GM18870 (cell line): ENCODE measurements at regions not wholly inside any gene's neighbourhood (a gene's known extent, or its start where the extent isn't known, plus 50 kb on each side); places are given as distances from the start of the nearest gene placed in this dataset.
"Not testable (repeated sequence)": the region's sequence is repeated elsewhere in the genome, so short reads cannot be mapped to it uniquely, and the experiment has no call there.

Experiments
- ATAC-seq: cut with Tn5 transposase; IDR thresholded peaks from one replicate; pipeline ENCODE4 v1.9.1; 2021; ENCODE audit warnings: moderate library complexity; ENCODE audit not compliant: unreplicated experiment

GRCh38 chr14:30417121-30417520 lies 141.8 kb upstream of the G2E3 start:
- ATAC-seq, result no peak

- ATAC-seq, result no peak
Observed at GRCh38 chr14:30417999-30418398, 141.0 kb upstream of the G2E3 start.

- no peak for ATAC-seq
Observed at GRCh38 chr14:30419037-30419436, 139.9 kb upstream of the G2E3 start.

DNA sequence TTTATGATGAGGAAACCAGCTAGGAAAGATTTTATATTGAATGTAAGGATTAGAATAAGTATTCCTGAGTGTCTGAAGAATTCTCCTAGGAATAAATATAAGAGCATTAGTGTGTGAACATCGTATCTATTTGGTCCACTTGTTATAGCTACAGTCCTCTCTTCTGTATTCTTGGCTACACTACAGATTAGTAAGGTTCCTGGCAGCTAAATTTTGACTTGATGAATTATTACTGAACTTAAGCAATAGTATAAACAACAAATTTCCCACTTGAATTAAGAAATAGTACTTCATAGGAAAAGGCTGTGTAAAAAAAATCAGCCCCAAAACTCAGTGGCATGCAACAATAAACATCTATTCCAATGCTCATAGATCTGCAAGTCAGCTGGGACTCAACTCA lies 138.4 kb upstream of the G2E3 start:
- ATAC-seq, result no peak

DNA sequence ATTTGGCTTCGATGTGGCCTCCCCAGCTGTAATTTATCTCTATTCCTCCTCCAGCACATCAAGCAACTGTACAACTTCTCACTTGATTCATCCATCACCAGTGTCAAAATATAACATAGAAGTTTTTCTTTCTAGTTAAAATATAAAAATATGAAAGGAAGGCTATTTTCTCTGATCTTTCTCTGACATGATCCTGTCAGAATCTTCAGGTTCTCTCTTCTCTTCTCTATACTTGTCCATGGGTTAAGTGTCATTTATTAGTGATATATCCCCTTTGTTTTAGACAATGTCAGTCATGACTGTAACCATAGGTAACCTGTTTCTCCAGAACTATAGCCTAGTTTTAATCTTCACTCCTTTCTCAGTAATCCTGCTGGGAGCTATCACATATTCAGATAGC lies 132.5 kb upstream of the G2E3 start:
- no peak for ATAC-seq

DNA sequence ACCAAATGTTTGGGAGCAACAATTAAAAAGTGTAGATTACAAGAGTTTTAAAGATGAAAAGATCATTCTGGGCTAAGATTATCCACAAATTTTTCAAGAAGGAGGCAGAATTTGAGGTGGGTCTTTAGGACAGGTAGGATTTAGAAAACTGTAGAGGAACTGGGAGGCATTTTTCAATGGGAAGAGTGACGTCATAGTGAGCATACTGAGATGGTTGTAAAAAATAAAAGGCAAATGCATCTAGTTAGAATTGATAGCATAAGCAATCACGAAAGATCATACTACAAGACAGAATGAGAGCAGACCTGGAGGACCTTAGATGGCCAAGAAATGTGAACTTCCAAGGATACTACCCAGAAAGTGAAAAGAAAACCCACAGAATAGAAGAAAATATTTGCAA lies 131.6 kb upstream of the G2E3 start:
- no peak for ATAC-seq

- ATAC-seq, result no peak
Observed at GRCh38 chr14:30427846-30428245, 131.1 kb upstream of the G2E3 start.

DNA sequence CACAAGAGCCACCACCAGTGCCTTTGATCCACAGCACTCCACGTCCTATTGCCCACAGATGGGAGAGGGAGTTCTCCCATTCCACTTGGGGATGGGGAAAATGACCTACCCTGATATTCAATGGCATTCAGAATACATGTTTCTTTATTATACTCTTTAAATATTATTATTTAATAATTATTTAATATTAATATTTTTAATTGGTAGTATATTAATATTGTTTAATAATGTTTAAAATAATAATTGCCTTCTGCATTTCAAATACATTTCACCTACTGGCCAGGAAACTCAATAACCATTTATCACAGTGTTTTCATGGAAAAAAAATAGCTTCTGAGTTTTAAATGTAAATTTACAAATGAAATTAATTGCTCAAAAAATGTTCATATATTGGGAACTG lies 127.4 kb upstream of the G2E3 start:
- no peak for ATAC-seq

- ATAC-seq, result no peak
Observed at GRCh38 chr14:30440961-30441360, 118.0 kb upstream of the G2E3 start.

DNA sequence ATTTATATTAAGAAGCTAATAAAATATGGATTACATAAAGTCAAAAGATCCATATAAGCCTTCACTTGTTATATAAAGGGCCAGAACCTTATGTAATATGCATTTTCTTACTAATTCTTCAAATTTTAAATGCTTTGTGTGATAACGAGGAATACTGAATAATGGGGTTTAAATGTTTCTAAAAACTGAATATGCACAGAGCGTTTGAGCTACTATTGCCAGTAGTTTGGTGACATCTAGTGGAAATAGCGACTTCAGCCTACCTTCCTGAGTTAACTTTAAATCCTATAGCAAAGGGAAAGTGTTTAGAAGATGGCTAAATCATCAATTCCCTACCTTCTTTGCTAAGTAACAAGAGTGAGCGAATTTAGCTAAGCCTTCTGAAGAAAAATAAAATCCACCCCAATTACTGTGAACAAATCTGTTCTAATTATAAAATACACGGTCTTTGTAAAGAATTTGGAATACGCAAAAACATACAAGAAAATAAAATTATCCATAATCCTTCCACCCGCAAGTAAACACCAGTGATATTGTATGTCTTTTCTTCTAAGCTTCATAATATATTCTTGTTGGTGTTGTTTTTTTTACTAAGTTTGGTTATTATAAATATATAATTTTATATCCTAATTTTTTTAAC lies 115.5 kb upstream of the G2E3 start:
- no peak for ATAC-seq

- ATAC-seq, result no peak
Observed at GRCh38 chr14:30444451-30444850, 114.5 kb upstream of the G2E3 start.

DNA sequence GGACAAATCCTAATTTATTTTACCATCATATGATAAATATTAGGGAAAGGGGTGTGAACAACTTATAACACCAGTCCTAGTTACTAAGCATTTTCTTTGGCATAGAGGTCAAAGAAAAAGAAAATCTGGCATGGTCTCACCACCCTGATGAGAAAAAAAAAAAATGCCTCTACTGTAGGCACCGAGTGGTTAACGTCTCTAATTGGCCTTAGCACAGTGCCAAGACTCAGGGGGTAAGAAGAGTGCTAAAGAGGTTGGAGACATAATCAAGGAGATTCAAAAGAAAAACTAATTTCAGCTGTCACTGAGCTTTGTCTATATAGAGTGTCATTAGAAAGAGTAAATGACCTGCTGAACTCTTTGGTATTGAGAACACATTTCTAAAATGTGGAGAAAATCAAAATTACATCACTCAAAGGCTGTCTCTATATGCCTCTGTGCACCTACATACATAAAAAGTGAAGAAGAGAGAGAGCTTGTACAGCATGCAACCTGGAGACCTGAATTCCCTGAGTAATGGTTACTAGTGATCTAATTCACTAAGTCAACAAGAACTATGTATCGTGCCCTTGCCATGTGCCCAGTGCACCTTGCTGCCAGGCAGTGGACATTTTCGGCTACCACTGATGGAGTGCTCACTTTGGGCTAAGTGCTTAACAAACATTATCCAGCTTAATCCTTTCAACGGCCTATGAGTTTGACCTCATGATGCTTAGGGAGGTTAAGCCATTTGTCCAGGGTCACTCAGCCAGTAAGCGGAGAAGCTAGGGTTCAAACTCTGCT lies 113.8 kb upstream of the G2E3 start:
- no peak for ATAC-seq

DNA sequence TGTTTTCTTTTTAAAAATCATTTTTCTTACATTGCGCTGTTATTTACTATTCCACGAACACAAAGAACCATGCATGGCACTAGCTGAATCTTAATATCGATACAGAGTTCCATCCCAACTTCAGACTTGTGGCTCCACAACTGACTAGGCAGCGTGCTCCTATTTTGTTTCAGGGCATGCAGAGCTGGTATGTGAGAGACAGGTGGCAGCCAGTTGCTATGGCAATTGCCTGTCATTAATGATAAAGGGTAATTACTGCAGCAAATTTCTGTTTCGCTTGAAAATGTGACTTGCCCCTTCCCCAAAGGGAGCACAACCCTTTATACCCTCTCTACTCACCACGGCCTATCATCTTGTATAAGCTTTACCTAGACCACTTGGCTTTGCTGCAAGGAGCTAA lies 113.1 kb upstream of the G2E3 start:
- no peak for ATAC-seq

DNA sequence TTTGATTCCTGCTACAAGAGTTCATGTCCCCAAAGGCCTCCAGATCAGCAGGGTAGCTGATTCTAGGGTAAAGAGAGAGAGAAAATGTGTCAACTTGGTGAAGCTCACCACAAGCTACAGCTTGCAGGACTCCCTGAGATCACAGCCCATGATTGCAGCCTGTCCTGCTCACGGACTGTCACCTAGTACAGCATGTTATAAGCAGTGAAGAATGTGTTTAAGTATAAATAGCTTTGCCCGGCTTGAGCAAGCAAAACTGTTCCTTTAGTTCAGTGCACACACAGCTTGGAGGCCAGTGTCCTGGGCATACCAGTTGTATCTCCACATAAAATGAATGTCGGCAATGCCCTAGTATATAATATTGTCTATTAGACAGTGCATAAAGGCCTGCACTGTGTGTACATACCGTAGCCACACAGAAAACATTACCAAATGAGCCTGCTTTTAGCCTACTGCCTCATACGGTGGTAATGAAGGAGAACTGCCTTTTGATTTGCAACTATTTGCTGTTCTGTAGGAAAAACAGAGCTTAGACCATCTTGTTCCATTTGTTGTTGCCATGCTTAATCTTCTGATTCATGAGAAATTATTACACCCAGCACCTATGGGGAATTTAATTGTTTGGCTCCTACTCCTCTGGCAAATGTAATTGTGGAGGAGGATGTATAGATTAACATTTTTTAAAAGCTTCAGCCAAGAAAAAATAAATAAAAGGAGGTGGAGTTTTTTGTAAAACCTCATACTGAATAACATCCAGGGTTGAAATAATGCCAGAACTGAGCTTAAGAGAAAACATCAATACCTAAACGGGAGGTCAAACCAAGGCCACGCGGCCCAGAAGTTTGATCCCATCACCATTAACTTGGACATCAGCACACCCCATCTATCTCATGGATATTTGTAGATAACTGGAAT lies 108.1 kb upstream of the G2E3 start:
- no peak for ATAC-seq

DNA sequence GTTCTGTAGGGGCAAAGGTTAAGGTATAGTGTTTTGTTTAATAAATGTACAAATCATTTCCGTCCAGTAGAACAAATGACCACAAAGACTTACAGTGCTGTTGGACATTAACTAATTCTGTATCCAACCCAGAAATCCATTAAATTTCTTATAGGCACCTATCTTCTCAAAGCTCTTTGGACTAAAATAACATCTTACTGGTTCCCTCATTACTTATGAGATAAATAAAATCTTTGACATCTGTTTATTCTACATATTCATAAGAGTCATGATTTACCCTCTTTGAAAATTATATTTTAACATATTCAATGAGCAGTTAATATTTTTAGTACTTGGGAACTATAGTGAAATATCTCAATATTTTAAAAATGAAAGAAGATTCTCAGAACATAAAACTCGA lies 102.7 kb upstream of the G2E3 start:
- no peak for ATAC-seq

DNA sequence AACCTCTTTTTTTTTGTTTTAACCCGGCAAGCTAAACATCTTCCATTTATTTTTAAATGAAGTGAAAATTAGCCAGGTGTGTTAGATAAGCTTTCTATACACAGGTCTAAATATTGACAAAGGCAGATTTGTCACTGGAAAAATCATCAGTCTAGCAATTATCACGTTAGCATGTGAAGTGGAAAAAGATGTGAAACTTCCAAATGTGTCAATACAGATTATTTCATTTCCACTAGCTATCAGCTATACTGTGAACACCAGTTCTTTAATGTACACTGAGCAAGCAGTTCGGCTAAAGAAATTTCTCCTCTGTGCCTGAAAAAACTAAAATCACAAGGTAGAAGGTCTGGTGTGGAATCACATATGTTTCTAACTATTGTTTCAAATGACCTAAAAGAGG lies 96.6 kb upstream of the G2E3 start:
- no peak for ATAC-seq

DNA sequence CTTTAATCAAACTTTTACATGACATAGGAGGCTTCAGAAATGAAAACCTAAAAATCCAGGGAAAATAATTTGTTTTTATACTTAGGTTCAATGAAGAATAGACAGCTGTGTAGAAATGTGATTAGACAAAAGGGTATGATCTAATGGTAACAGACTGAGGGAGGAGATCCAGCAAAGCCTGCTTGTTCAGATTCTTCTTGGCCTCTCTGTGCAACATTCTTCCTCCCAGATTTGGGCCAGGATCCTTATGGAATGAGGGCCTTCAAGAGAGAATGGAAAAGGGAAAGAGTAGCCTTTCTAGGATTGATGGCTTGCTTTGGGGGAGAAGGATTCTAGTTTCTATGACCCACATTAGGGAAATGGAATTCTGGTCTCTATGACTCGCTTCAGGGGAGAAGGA lies 94.5 kb upstream of the G2E3 start:
- ATAC-seq, result no peak

- ATAC-seq, result no peak
Observed at GRCh38 chr14:30468354-30468753, 90.6 kb upstream of the G2E3 start.

- no peak for ATAC-seq
Observed at GRCh38 chr14:30471980-30472379, 87.0 kb upstream of the G2E3 start.

- not testable (repeated sequence) for ATAC-seq
Observed at GRCh38 chr14:30473846-30474696, 84.9 kb upstream of the G2E3 start.

DNA sequence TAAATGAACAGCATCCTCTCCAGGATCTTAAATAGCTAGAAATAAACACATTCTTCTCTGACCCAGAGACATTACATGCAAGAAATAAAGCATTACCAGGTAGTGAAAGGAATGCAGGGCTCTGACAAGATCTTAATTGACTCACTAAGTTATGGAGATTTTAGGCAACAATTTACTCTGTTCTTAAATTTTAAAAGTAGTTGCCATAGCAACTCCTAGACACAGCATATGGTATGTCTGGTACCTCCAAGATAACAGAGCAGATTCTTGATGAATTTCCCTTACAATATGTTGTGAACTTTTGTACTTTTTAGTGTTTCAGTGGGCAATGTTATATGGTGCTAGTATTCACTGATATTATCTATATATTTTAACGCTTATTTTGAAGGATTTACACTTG lies 76.7 kb upstream of the G2E3 start:
- ATAC-seq, result no peak
